ENCODE measurements at regions not wholly inside any gene's neighbourhood (a gene's known extent, or its start where the extent isn't known, plus 50 kb on each side); places are given as distances from the start of the nearest gene placed in this dataset.
"Not testable (repeated sequence)": the region's sequence is repeated elsewhere in the genome, so short reads cannot be mapped to it uniquely, and the experiment has no call there.

DNA sequence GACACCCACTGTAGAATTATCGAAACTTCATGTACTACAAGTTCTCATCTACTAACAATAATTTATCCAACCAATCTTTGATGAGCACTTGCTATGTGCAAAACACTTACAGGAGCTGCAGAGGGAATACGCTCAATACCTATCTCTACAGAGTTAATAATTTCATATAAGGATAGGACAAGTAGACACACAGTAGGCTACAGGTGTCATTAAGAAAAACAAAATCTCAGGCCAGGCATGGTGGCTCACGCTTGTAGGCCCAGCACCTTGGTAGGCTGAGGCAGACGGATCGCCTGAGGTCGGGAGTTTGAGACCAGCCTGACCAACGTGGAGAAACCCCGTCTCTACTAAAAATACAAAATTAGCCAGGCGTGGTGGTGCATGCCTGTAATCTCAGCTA, 91.3 kb upstream of the PLEKHM1 start:
- no peak overlapping the region for H3K27ac Mint-ChIP-seq

DNA sequence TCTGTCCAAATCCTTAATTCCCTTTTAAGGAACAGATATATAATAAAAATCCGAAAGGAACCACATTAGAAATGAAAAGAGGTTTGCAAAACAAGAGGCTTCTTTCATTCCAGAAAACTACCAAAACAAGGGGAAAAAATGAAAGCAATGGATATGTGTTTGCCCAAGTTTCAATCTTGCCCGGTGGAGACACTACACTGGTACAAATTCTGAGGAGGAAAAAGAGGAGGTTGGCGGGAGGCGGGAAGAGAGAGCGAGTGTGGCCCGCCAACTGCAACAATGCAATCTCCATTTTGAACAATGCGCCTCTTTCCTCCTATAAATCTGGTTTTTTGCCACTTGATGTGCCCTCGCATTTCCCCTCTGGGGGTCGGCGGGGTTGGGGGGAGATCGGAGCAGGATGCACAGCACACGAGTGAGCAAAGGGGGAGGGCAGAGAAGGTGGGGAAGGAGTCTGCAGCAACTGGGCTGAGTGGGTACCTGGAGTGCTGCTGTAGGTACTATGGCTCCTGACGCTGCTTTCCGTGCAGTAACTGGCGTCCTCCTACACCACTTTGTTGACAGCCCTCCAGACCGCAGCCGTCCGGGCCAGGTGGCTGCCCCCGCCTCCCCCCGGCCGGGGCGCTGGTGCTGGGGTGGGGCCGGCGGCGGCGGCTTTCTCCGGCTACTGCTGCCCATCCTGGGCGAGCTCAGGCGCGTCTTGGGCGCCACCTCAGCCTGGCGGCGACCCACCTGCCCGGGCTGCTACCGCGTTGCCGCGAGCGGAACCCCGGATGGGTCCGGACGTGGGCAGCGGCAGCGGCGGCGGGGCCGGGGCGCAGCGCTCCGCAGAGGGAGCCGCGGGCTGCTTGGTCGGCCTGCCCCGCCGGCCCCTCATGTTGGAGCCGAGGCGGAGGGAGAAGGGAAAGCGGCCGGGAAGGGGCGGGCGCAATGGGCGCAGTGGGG, 93.8 kb upstream of the PLEKHM1 start:
- peak; percentile 54 for ATAC-seq
- Mint-ChIP-seq H3K9me3 (no peaks in the 10 kb centered on the region), H3K27me3 (no peaks in the 10 kb centered on the region), H3K36me3 (ENCODE audit: low read depth) (peaks cover 10% of the 10 kb centered on the region), H3K4me3 (peak overlapping the region; percentile 86), H3K4me1 (ENCODE audit: low read depth) (peaks cover 23% of the 10 kb centered on the region), H3K27ac (peak overlapping the region; percentile 98)
- ChIA-PET POLR2A (interaction anchor here (0.9 to 1.7 kb wide), 5 partner anchors 9 to 274 kb away, joined by 3 to 7 read pairs (median 3); no protein-coding TSS in a partner anchor), CTCF (no interaction called here)
- TF ChIP-seq, protein P1, sequence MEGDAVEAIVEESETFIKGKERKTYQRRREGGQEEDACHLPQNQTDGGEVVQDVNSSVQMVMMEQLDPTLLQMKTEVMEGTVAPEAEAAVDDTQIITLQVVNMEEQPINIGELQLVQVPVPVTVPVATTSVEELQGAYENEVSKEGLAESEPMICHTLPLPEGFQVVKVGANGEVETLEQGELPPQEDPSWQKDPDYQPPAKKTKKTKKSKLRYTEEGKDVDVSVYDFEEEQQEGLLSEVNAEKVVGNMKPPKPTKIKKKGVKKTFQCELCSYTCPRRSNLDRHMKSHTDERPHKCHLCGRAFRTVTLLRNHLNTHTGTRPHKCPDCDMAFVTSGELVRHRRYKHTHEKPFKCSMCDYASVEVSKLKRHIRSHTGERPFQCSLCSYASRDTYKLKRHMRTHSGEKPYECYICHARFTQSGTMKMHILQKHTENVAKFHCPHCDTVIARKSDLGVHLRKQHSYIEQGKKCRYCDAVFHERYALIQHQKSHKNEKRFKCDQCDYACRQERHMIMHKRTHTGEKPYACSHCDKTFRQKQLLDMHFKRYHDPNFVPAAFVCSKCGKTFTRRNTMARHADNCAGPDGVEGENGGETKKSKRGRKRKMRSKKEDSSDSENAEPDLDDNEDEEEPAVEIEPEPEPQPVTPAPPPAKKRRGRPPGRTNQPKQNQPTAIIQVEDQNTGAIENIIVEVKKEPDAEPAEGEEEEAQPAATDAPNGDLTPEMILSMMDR (IDR thresholded peaks at IDR 0.05) = no peak
- intact Hi-C loops (cut with micrococcal nuclease) = no loop called here
- DNase-seq = peak; percentile 80

More for the DNA sequence above, 91.3 kb upstream of the PLEKHM1 start:
- Mint-ChIP-seq H3K27me3 (no peaks in the 10 kb centered on the region), H3K9me3 (no peaks in the 10 kb centered on the region), H3K36me3 (ENCODE audit: low read depth) (peaks cover 10% of the 10 kb centered on the region), H3K4me3 (no peak overlapping the region), H3K4me1 (ENCODE audit: low read depth) (peaks cover 26% of the 10 kb centered on the region)
- ATAC-seq (no peak), DNase-seq (no peak)
- ChIA-PET POLR2A (no interaction called here), CTCF (interaction anchor here (0.6 to 1.0 kb wide), 2 partner anchors 58 to 416 kb away, joined by 3 read pairs; no protein-coding TSS in a partner anchor)
- TF ChIP-seq, protein P1 (IDR thresholded peaks at IDR 0.05) = no peak
- intact Hi-C loops (cut with micrococcal nuclease) = no loop called here

DNA sequence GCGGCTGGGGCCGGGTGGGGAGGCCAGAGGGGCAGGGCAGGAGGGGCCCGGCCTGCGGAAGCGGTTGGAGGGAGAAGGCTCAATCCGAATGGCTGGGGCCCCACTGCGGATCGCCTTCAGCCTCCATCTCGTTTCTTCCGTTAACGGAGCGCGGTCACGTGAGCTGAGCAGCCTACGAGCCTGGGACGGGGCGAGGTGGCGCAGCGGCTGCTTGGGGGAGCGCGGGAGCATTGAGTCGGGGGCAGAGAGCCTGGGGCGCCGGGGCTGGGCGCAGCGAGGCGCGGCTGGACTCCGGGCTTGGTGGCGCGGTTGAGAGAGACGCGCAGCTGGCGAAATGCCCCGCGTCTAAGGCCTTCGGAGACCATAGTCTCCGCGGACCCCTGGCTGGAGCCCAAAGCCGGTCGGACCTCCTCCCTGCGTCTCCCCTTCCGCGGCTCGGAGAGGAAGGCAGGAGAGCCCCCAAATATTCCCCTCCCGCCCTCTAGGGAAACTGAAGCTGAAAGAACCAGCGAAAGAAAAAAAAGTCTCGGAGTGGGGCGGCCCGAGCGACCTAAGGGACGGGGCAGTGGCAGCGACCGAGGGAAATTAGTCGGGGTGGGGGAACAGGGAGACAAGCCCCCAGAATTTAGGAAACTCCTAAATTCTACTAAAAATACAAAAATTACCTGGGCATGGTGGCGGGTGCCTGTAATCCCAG, 94.7 kb upstream of the PLEKHM1 start:
- H3K36me3 Mint-ChIP-seq (ENCODE audit: low read depth); H3K27me3 Mint-ChIP-seq; H3K9me3 Mint-ChIP-seq; CTCF ChIA-PET; intact Hi-C loops (cut with micrococcal nuclease): not testable (repeated sequence)
- TF ChIP-seq, protein P1 (IDR thresholded peaks at IDR 0.05) = peak; percentile 13
- Mint-ChIP-seq H3K27ac (peak overlapping the region; percentile 85), H3K4me3 (peak overlapping the region; percentile 86), H3K4me1 (ENCODE audit: low read depth) (peaks cover 16% of the 10 kb centered on the region)
- DNase-seq (peak; percentile 93), ATAC-seq (peak; percentile 72)
- POLR2A ChIA-PET = interaction anchor here (0.9 to 1.7 kb wide), 5 partner anchors 10 to 275 kb away, joined by 3 to 7 read pairs (median 3); no protein-coding TSS in a partner anchor

GRCh38 chr17:45585794-45586650, 95.5 kb upstream of the PLEKHM1 start:
- intact Hi-C loops (cut with micrococcal nuclease) = not testable (repeated sequence)

GRCh38 chr17:45586651-45586934, 96.1 kb upstream of the PLEKHM1 start:
- H3K36me3 Mint-ChIP-seq (ENCODE audit: low read depth); H3K27me3 Mint-ChIP-seq; H3K27ac Mint-ChIP-seq; H3K4me1 Mint-ChIP-seq (ENCODE audit: low read depth); DNase-seq; intact Hi-C loops (cut with micrococcal nuclease); POLR2A ChIA-PET; ATAC-seq; H3K9me3 Mint-ChIP-seq; CTCF ChIA-PET: not testable (repeated sequence)
- H3K4me3 Mint-ChIP-seq = peak overlapping the region; percentile 86

More at GRCh38 chr17:45585794-45586650, 95.5 kb upstream of the PLEKHM1 start:
- Mint-ChIP-seq H3K4me1 (ENCODE audit: low read depth) (peaks cover 12% of the 10 kb centered on the region), H3K4me3 (peak overlapping the region; percentile 86), H3K27ac (peak overlapping the region; percentile 85)
- H3K36me3 Mint-ChIP-seq (ENCODE audit: low read depth); H3K9me3 Mint-ChIP-seq; H3K27me3 Mint-ChIP-seq; CTCF ChIA-PET: not testable (repeated sequence)
- peak; percentile 68 for DNase-seq
- ATAC-seq = peak; percentile 28
- POLR2A ChIA-PET = interaction anchor here (0.9 to 1.7 kb wide), 5 partner anchors 11 to 275 kb away, joined by 3 to 7 read pairs (median 3); no protein-coding TSS in a partner anchor
